K562 (cell line): ENCODE measurements at regions not wholly inside any gene's neighbourhood (a gene's known extent, or its start where the extent isn't known, plus 50 kb on each side); places are given as distances from the start of the nearest gene placed in this dataset.

Experiments
- ATAC-seq: fragments of 200-7000 bp; cut with Tn5 transposase; 3 replicates; pipeline ENCODE4 v1.9.1; 2020; ENCODE audit warnings: moderate library complexity
- BruUV-seq: library from RNA; stranded (reverse); fragments of 400-500 nt; replicated peaks from 2 replicates; lab custom pipeline; 2021; lab: Mats Ljungman, UMichigan
- CTCF ChIA-PET: fragments of 300-600 bp; formaldehyde crosslinking; extraction: SDS; loops from one replicate; lab custom pipeline; 2021; ENCODE audit warnings: low intra/inter-chr PET ratio; lab: Yijun Ruan, JAX
- POLR2A ChIA-PET: fragments of 300-600, 350-650 bp; sonication (Branson Sonifier 250); formaldehyde crosslinking; extraction: SDS; loops from one replicate; lab custom pipeline; 2021; ENCODE audit warnings: antibody characterized with exemption, inconsistent platforms; lab: Yijun Ruan, JAX
- DNase-seq, 4 experiments: peaks; one replicate each; pipeline versions ENCODE4 v3.0.0 to v3.0.0-alpha.2; 2011 to 2018; ENCODE audit warnings: low spot score in 3 of 4, mixed read lengths in 3 of 4; ENCODE audit errors: extremely low read depth in 1 of 4
- FAIRE-seq: peaks from 2 replicates; lab custom pipeline; 2011; peaks lifted over from hg19 to GRCh38; lab: Jason Lieb, UNC
- H2AFZ ChIP-seq: 2 replicates; pipeline ENCODE4 v1.6.0; 2011; ENCODE audit warnings: low read depth, low read length, control low read depth, inconsistent platforms
- H3K27ac ChIP-seq: fragments of 200-600 bp; 3 replicates; pipeline ENCODE4 v1.8.0; 2011; ENCODE audit warnings: low read depth, mild to moderate bottlenecking, control low read depth, inconsistent platforms, low read length, moderate library complexity, mixed read lengths; ENCODE audit errors: extremely low read depth
- H3K27me3 ChIP-seq, 2 experiments: fragments of 300-600 bp in 1 of 2; 2 replicates in 1 of 2; 3 replicates in 1 of 2; pipeline versions ENCODE4 v1.6.0 to v1.8.0; 2011; ENCODE audit warnings: inconsistent platforms in 2 of 2, low read length in 2 of 2, mild to moderate bottlenecking in 1 of 2, mixed read lengths in 1 of 2, moderate library complexity in 1 of 2; ENCODE audit not compliant: control insufficient read depth in 2 of 2, insufficient read depth in 2 of 2
- H3K36me3 ChIP-seq: fragments of 300-600 bp; 3 replicates; pipeline ENCODE4 v1.8.0; 2011; ENCODE audit warnings: mild to moderate bottlenecking, low read length, inconsistent platforms; ENCODE audit not compliant: control insufficient read depth, insufficient read depth
- H3K4me1 ChIP-seq, 2 experiments: fragments of 200-600 bp in 1 of 2; replicated peaks in 1 of 2; 2 replicates in 1 of 2; 3 replicates in 1 of 2; pipeline versions ENCODE4 v1.5.1 to v1.8.0; 2011; ENCODE audit warnings: inconsistent platforms in 2 of 2, low read length in 2 of 2, mild to moderate bottlenecking in 1 of 2, mixed read lengths in 1 of 2, moderate library complexity in 1 of 2; ENCODE audit not compliant: control insufficient read depth in 2 of 2, insufficient read depth in 2 of 2
- H3K4me2 ChIP-seq: 2 replicates; pipeline ENCODE4 v1.6.1; 2011; ENCODE audit warnings: low read length, control low read depth, inconsistent platforms, mixed read lengths; ENCODE audit not compliant: insufficient read depth
- H3K4me3 ChIP-seq: fragments of 200-600 bp; sonication (generic), shearing (Covaris generic); 2 replicates; pipeline ENCODE4 v1.5.1; 2016; ENCODE audit warnings: control low read depth, inconsistent platforms
- H3K79me2 ChIP-seq: fragments of 200-600 bp; 3 replicates; pipeline ENCODE4 v1.8.0; 2011; ENCODE audit warnings: low read length, inconsistent platforms; ENCODE audit not compliant: control insufficient read depth, insufficient read depth
- H3K9ac ChIP-seq, 2 experiments: 2 replicates each; pipeline versions ENCODE4 v1.6.0 to v1.6.1; 2011; ENCODE audit warnings: low read depth in 2 of 2, low read length in 2 of 2, control low read depth in 1 of 2, inconsistent platforms in 1 of 2, mild to moderate bottlenecking in 1 of 2, mixed read lengths in 1 of 2; ENCODE audit not compliant: insufficient read depth in 1 of 2
- H3K9me1 ChIP-seq: one replicate; pipeline ENCODE4 v1.6.0; 2011; ENCODE audit warnings: inconsistent platforms, mild to moderate bottlenecking, low read length, moderate library complexity; ENCODE audit not compliant: control insufficient read depth, insufficient read depth
- H3K9me3 ChIP-seq: replicated peaks from 2 replicates; pipeline ENCODE4 v1.5.1; 2011; ENCODE audit warnings: low read depth, low read length, inconsistent platforms; ENCODE audit not compliant: control insufficient read depth, insufficient read depth
- H4K20me1 ChIP-seq: replicated peaks from 2 replicates; pipeline ENCODE4 v1.6.1; 2011; ENCODE audit warnings: low read length, inconsistent platforms, mixed read lengths; ENCODE audit not compliant: control insufficient read depth, insufficient read depth
- CEBPB ChIP-seq: fragments of 450-650 bp; IDR thresholded peaks from 2 replicates; pipeline ENCODE4 v1.6.1; 2016; ENCODE audit warnings: missing genetic modification characterization, missing compliant biosample characterization
- ELF1 ChIP-seq: fragments of 200-800 bp; sonication (Bioruptor generic); IDR thresholded peaks from 2 replicates; pipeline ENCODE4 v1.6.1; 2016; ENCODE audit warnings: missing genetic modification characterization, missing compliant biosample characterization
- HDAC2 ChIP-seq: fragments of 450-650 bp; IDR thresholded peaks from 2 replicates; pipeline ENCODE4 v1.6.1; 2016; ENCODE audit warnings: mild to moderate bottlenecking
- ILF3 ChIP-seq: fragments of 450-650 bp; IDR thresholded peaks from 2 replicates; pipeline ENCODE4 v1.6.1; 2018; ENCODE audit warnings: antibody characterized with exemption, mild to moderate bottlenecking, moderate library complexity, borderline replicate concordance
- POLR2AphosphoS2 ChIP-seq: IDR thresholded peaks from 2 replicates; pipeline ENCODE4 v1.6.1; 2012; ENCODE audit warnings: low read length, improper control_type of control experiment
- ZNF23 ChIP-seq: fragments of 250-450 bp; sonication (Bioruptor Pico); IDR thresholded peaks from 2 replicates; pipeline ENCODE4 v1.4.0; 2020; ENCODE audit warnings: mild to moderate bottlenecking
- WGBS: fragments of 100-300 bp; shearing (Covaris generic); methylation state at CpG from one replicate; pipeline ENCODE4 v1.1.6; 2016; ENCODE audit warnings: low coverage, mixed read lengths; ENCODE audit not compliant: insufficient coverage; ENCODE audit errors: missing lambda C conversion rate; 5-methylcytosine and 5-hydroxymethylcytosine counted together
- in situ Hi-C: fragments of 300-500 bp; cut with MboI; formaldehyde crosslinking; loops from 4 replicates; pipeline ENCODE4 v1.15.0; 2018; ENCODE audit warnings: inconsistent platforms, mixed read lengths
- intact Hi-C: fragments of 100-400 bp; cut with micrococcal nuclease; formaldehyde crosslinking; loops from 2 replicates; pipeline ENCODE4 v1.14.2; 2022
- TF ChIP-seq, protein P1 (sequence below): fragments of 250-450 bp; sonication (Bioruptor Pico); IDR thresholded peaks from 2 replicates; pipeline ENCODE4 v1.8.0; 2021; ENCODE audit warnings: mild to moderate bottlenecking, moderate library complexity
- TF ChIP-seq, protein P2 (sequence below): fragments of 250-450 bp; sonication (Bioruptor Pico); IDR thresholded peaks from 2 replicates; pipeline ENCODE4 v1.4.0; 2020; ENCODE audit warnings: mild to moderate bottlenecking, moderate library complexity
- TF ChIP-seq, protein P3 (sequence below): fragments of 450-650 bp; formaldehyde crosslinking; IDR thresholded peaks from 2 replicates; pipeline ENCODE4 v1.4.0; 2020; ENCODE audit warnings: mild to moderate bottlenecking, moderate library complexity

DNA sequence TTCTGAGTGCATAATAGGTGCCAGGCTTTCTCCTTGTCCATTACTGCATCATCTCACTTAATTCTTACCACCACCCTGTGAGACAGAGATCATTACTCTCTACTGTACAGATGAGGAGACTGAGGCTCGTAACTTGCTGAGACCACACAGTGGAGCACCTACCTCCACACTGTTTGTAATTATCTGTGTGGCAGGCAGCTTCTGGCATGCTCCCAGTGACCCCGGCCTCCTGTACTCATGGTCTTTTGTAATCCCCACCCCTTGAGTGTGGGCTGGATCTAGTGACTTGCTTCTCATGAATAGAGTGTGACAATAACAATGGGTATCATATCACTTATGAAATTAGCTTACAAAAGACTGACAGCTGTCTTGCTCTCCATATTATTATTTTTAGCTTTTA, 407.3 kb downstream of the MATN1 start:
- Histone ChIP-seq H3K9me1 (no peaks in the 10 kb centered on the region), H3K4me1 (no peaks in the 10 kb centered on the region), H3K9me3 (no peaks in the 10 kb centered on the region), H2AFZ (no peak overlapping the region), H3K4me2 (no peak overlapping the region), H3K27me3 (peaks cover 0 to 8% of the 10 kb centered on the region in 2 experiments; a peak in 3 of 5 replicates), H3K79me2 (no peaks in the 10 kb centered on the region), H4K20me1 (no peaks in the 10 kb centered on the region), H3K9ac (no peak overlapping the region), H3K27ac (no peak overlapping the region), H3K36me3 (no peaks in the 10 kb centered on the region), H3K4me3 (no peak overlapping the region)
- intact Hi-C loops (no loop called here), in situ Hi-C loops (no loop called here)
- TF ChIP-seq, protein P1, sequence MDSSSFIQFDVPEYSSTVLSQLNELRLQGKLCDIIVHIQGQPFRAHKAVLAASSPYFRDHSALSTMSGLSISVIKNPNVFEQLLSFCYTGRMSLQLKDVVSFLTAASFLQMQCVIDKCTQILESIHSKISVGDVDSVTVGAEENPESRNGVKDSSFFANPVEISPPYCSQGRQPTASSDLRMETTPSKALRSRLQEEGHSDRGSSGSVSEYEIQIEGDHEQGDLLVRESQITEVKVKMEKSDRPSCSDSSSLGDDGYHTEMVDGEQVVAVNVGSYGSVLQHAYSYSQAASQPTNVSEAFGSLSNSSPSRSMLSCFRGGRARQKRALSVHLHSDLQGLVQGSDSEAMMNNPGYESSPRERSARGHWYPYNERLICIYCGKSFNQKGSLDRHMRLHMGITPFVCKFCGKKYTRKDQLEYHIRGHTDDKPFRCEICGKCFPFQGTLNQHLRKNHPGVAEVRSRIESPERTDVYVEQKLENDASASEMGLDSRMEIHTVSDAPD (CRISPR knock-in tag), result no peak
- TF ChIP-seq ELF1 (tag) (no peak), ZNF23 (CRISPR knock-in tag) (no peak), POLR2AphosphoS2 (no peak), HDAC2 (no peak), CEBPB (tag) (no peak), ILF3 (no peak)
- TF ChIP-seq, protein P2, sequence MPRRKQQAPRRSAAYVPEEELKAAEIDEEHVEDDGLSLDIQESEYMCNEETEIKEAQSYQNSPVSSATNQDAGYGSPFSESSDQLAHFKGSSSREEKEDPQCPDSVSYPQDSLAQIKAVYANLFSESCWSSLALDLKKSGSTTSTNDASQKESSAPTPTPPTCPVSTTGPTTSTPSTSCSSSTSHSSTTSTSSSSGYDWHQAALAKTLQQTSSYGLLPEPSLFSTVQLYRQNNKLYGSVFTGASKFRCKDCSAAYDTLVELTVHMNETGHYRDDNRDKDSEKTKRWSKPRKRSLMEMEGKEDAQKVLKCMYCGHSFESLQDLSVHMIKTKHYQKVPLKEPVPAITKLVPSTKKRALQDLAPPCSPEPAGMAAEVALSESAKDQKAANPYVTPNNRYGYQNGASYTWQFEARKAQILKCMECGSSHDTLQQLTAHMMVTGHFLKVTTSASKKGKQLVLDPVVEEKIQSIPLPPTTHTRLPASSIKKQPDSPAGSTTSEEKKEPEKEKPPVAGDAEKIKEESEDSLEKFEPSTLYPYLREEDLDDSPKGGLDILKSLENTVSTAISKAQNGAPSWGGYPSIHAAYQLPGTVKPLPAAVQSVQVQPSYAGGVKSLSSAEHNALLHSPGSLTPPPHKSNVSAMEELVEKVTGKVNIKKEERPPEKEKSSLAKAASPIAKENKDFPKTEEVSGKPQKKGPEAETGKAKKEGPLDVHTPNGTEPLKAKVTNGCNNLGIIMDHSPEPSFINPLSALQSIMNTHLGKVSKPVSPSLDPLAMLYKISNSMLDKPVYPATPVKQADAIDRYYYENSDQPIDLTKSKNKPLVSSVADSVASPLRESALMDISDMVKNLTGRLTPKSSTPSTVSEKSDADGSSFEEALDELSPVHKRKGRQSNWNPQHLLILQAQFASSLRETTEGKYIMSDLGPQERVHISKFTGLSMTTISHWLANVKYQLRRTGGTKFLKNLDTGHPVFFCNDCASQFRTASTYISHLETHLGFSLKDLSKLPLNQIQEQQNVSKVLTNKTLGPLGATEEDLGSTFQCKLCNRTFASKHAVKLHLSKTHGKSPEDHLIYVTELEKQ, result no peak
- TF ChIP-seq, protein P3, sequence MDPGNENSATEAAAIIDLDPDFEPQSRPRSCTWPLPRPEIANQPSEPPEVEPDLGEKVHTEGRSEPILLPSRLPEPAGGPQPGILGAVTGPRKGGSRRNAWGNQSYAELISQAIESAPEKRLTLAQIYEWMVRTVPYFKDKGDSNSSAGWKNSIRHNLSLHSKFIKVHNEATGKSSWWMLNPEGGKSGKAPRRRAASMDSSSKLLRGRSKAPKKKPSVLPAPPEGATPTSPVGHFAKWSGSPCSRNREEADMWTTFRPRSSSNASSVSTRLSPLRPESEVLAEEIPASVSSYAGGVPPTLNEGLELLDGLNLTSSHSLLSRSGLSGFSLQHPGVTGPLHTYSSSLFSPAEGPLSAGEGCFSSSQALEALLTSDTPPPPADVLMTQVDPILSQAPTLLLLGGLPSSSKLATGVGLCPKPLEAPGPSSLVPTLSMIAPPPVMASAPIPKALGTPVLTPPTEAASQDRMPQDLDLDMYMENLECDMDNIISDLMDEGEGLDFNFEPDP (CRISPR knock-in tag), result no peak
- no peak for FAIRE-seq
- ATAC-seq, result no peak
- DNase-seq, result no peak
- ChIA-PET POLR2A (no interaction called here), CTCF (interaction anchor here (0.7 kb wide), 1 partner anchor 480 kb away, joined by 3 read pairs; no protein-coding TSS in a partner anchor)
- no TSS peak for BruUV-seq
- 0% methylated on average over 2 of the region's 2 CpGs for whole genome bisulfite sequencing
